ENCODE measurements at regions not wholly inside any gene's neighbourhood (a gene's known extent, or its start where the extent isn't known, plus 50 kb on each side); places are given as distances from the start of the nearest gene placed in this dataset.

DNA sequence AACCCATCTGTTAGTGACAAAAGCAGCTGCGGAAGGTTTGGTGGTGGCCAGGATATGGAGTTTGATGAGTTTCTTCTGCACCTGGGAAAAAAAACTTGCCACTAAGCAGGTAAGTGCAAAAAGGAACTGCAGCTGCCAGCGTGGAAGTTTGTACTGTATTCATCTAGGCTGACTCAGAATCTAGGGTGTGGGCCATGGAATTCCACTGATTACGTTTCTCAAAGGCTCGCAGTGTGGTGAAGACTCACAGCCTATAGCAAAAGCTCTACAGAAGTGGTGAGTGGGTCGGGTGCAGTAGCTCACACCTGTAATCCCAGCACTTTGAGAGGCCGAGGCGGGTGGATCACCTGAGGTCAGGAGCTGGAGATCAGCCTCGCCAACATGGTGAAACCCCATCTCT lies 334.6 kb upstream of the GRM7 start:
- no peak overlapping the region for H3K27ac ChIP-seq
- H3K4me3 ChIP-seq = no peak overlapping the region
- H3K9me3 ChIP-seq = no peaks in the 10 kb centered on the region
- no peaks in the 10 kb centered on the region for H3K27me3 ChIP-seq
- no peak for DNase-seq (ENCODE audit: low spot score in 2 of 2)
- no peaks in the 10 kb centered on the region for H3K4me1 ChIP-seq
- no peaks in the 10 kb centered on the region for H3K36me3 ChIP-seq
- TF ChIP-seq EP300 (IDR thresholded peaks at IDR 0.05) (no peak), POLR2A (IDR thresholded peaks at IDR 0.05) (no peak)
- WGBS = 73% methylated on average over 8 of the region's 8 CpGs

DNA sequence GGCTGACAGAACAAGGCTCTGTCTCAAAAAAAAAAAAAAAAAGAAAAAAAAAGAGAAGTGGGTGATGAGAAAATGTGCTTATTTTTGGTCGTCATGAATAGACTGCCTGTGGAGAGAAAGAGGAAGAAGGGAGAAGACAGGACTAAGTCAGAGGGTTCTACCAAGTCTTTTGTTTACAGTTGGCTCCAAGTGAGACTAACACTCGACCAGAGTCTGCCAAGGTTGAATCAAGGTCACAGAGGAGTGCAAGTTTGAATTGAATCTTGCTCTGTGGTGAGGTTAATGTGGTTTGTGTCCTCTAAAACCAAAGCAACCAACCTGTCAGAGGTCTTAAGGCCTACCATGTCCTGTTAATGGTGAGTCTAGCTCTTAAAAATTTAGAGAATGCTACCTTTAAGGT lies 334.1 kb upstream of the GRM7 start:
- Histone ChIP-seq H3K4me1 (no peaks in the 10 kb centered on the region), H3K27ac (no peak overlapping the region), H3K27me3 (no peaks in the 10 kb centered on the region), H3K4me3 (no peak overlapping the region), H3K36me3 (no peaks in the 10 kb centered on the region), H3K9me3 (no peaks in the 10 kb centered on the region)
- WGBS = 54% methylated on average over 2 of the region's 2 CpGs
- DNase-seq (ENCODE audit: low spot score in 2 of 2) = no peak
- TF ChIP-seq, protein P1, sequence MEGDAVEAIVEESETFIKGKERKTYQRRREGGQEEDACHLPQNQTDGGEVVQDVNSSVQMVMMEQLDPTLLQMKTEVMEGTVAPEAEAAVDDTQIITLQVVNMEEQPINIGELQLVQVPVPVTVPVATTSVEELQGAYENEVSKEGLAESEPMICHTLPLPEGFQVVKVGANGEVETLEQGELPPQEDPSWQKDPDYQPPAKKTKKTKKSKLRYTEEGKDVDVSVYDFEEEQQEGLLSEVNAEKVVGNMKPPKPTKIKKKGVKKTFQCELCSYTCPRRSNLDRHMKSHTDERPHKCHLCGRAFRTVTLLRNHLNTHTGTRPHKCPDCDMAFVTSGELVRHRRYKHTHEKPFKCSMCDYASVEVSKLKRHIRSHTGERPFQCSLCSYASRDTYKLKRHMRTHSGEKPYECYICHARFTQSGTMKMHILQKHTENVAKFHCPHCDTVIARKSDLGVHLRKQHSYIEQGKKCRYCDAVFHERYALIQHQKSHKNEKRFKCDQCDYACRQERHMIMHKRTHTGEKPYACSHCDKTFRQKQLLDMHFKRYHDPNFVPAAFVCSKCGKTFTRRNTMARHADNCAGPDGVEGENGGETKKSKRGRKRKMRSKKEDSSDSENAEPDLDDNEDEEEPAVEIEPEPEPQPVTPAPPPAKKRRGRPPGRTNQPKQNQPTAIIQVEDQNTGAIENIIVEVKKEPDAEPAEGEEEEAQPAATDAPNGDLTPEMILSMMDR (IDR thresholded peaks at IDR 0.05) = no peak
- TF ChIP-seq POLR2AphosphoS5 (IDR thresholded peaks at IDR 0.05) (no peak), POLR2A (IDR thresholded peaks at IDR 0.05) (no peak), EP300 (IDR thresholded peaks at IDR 0.05) (no peak)

DNA sequence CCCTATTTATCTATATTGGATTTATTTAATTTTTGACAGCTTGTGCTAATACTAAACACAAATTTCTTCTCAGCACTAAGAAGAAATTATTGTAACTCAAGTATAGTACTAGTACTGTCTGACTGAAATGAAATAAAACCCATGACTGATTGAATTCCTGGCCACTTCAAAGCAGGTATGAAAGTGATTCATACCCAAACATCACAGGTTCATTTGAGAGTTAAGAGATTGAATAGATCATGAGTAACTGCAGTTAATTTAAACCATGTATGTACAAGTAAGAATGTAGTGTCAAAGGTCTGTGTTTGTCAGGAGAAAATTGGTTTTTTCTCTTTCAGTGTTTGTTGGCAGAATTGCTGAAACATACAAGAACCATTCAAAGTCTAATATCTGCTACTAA lies 332.0 kb upstream of the GRM7 start:
- H3K9me3 ChIP-seq = no peaks in the 10 kb centered on the region
- no peak for DNase-seq (ENCODE audit: low spot score in 2 of 2)
- no peak overlapping the region for H3K27ac ChIP-seq
- no peaks in the 10 kb centered on the region for H3K4me1 ChIP-seq
- H3K4me3 ChIP-seq = no peak overlapping the region
- no peaks in the 10 kb centered on the region for H3K27me3 ChIP-seq
- TF ChIP-seq, protein P1 (IDR thresholded peaks at IDR 0.05) = no peak
- no peak for TF ChIP-seq EP300 (IDR thresholded peaks at IDR 0.05)
- TF ChIP-seq POLR2A (IDR thresholded peaks at IDR 0.05) = no peak
- TF ChIP-seq POLR2AphosphoS5 (IDR thresholded peaks at IDR 0.05) = no peak
- H3K36me3 ChIP-seq = no peaks in the 10 kb centered on the region

DNA sequence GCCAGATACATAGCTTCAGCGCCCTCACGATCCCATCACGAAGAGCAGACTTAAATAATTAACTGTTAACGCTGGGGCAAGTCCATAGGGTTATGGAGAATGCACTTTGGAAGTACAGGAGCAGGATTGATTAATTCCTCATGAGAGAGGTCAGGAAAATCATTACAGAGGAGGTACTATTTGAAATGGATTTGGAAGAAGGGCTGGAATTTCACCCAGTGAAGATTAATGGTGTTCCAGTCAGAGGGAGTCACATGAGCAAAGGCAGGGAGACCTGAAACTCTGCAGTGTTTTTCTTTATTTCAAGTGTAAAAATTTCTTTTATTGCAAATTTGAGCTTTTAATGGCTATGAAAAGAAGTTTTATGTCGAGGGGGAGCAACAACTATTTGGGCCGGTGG lies 329.8 kb upstream of the GRM7 start:
- no peak for DNase-seq (ENCODE audit: low spot score in 2 of 2)
- WGBS = 65% methylated on average over 6 of the region's 6 CpGs

DNA sequence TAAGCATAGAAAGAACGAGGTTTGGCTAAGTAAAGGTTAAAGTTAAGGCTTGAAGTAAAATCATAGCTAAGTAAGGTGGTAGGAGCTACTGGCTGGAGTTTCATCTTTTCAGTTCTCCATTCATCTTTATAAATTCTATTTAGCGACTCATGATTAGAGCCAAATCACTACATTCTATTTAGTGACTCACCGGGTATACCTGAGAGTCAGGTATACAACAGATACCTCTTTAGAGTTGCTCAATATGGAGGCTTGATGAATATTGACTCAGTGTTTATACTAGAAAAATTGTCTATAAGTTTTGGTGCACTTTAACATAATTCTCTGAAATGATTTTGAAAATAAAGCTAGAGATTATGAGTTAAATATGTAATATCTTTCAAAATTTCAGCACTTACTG lies 328.8 kb upstream of the GRM7 start:
- WGBS = 76% methylated on average over 3 of the region's 3 CpGs
- H3K4me3 ChIP-seq = no peak overlapping the region
- TF ChIP-seq, protein P1 (IDR thresholded peaks at IDR 0.05) = no peak
- TF ChIP-seq POLR2AphosphoS5 (IDR thresholded peaks at IDR 0.05) = no peak
- TF ChIP-seq EP300 (IDR thresholded peaks at IDR 0.05) = no peak
- no peak for TF ChIP-seq POLR2A (IDR thresholded peaks at IDR 0.05)
- no peak overlapping the region for H3K27ac ChIP-seq
- DNase-seq (ENCODE audit: low spot score in 2 of 2) = no peak
- no peaks in the 10 kb centered on the region for H3K9me3 ChIP-seq
- no peaks in the 10 kb centered on the region for H3K36me3 ChIP-seq
- H3K4me1 ChIP-seq = no peaks in the 10 kb centered on the region
- H3K27me3 ChIP-seq = no peaks in the 10 kb centered on the region

More for the DNA sequence above, 329.8 kb upstream of the GRM7 start:
- TF ChIP-seq EP300 (IDR thresholded peaks at IDR 0.05) = no peak
- TF ChIP-seq POLR2A (IDR thresholded peaks at IDR 0.05) = no peak
- TF ChIP-seq, protein P1 (IDR thresholded peaks at IDR 0.05) = no peak
- TF ChIP-seq POLR2AphosphoS5 (IDR thresholded peaks at IDR 0.05) = no peak
- no peaks in the 10 kb centered on the region for H3K27me3 ChIP-seq
- H3K9me3 ChIP-seq = no peaks in the 10 kb centered on the region
- no peaks in the 10 kb centered on the region for H3K36me3 ChIP-seq
- no peak overlapping the region for H3K4me3 ChIP-seq
- H3K4me1 ChIP-seq = no peaks in the 10 kb centered on the region
- no peak overlapping the region for H3K27ac ChIP-seq

DNA sequence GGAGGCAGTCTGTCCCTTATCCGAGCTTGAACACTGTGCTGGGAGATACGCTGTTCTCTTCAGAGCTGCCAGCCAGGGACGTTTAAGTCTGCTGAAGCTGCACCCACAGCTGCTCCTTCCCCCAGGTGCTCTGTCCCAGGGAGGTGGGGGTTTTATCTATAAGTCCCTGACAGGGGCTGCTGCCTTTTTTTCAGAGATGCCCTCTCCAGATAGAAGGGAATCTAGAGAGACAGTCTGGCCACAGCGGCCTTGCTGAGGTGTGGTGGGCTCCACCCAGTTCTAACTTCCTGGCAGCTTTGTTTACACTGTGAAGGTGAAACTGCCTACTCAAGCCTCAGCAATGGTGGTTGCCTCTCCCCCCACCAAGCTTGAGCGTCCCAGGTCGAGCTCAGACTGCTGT lies 319.9 kb upstream of the GRM7 start:
- peaks cover 8% of the 10 kb centered on the region for H3K9me3 ChIP-seq
- no peaks in the 10 kb centered on the region for H3K27me3 ChIP-seq
- H3K4me3 ChIP-seq = no peak overlapping the region
- H3K4me1 ChIP-seq = no peaks in the 10 kb centered on the region
- 76% methylated on average over 4 of the region's 6 CpGs for WGBS
- no peaks in the 10 kb centered on the region for H3K36me3 ChIP-seq
- H3K27ac ChIP-seq = no peak overlapping the region
- DNase-seq (ENCODE audit: low spot score in 2 of 2) = no peak
- TF ChIP-seq EP300 (IDR thresholded peaks at IDR 0.05) (no peak), POLR2A (IDR thresholded peaks at IDR 0.05) (no peak), POLR2AphosphoS5 (IDR thresholded peaks at IDR 0.05) (no peak)
- TF ChIP-seq, protein P1 (IDR thresholded peaks at IDR 0.05) = no peak
